ENCODE measurements at regions not wholly inside any gene's neighbourhood (a gene's known extent, or its start where the extent isn't known, plus 50 kb on each side); places are given as distances from the start of the nearest gene placed in this dataset.

DNA sequence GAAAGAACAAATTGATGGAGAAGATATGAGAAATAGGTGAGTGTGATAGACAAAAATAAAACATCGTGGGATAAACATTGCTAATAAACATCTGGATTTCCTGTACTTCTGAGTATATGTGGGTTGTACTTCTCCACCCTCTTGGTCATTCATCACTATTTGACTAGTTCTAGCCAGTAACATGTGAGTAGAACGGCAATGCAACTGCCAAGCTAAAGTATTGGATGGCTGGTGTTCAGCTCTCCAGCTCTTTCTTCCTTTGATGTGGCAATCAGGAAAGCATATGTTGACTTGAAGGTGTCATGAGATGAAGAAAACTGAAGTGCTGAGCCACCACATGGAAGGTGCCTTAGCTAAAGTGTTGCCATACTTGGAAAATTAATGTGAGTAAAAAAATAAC lies 144.9 kb downstream of the SCG2 start:
- no peaks in the 10 kb centered on the region for H3K27me3 ChIP-seq (ENCODE audit: control insufficient read depth, insufficient read depth, low read length)
- POLR2A ChIA-PET, result no interaction called here
- no peak overlapping the region for H3K4me3 ChIP-seq (ENCODE audit: low read depth, low read length)
- H3K27ac ChIP-seq (ENCODE audit: low read depth, low read length), result no peak overlapping the region
- no peak for DNase-seq (ENCODE audit: low read depth, low spot score)
- CTCF ChIA-PET, result interaction anchor here (1.0 to 2.6 kb wide), 3 partner anchors 9 to 147 kb away, joined by 3 to 8 read pairs (median 4); partner anchors contain the start of gene SCG2
- H3K9me3 ChIP-seq (ENCODE audit: control insufficient read depth, insufficient read depth, low read length), result no peaks in the 10 kb centered on the region
- TF ChIP-seq, protein P1, sequence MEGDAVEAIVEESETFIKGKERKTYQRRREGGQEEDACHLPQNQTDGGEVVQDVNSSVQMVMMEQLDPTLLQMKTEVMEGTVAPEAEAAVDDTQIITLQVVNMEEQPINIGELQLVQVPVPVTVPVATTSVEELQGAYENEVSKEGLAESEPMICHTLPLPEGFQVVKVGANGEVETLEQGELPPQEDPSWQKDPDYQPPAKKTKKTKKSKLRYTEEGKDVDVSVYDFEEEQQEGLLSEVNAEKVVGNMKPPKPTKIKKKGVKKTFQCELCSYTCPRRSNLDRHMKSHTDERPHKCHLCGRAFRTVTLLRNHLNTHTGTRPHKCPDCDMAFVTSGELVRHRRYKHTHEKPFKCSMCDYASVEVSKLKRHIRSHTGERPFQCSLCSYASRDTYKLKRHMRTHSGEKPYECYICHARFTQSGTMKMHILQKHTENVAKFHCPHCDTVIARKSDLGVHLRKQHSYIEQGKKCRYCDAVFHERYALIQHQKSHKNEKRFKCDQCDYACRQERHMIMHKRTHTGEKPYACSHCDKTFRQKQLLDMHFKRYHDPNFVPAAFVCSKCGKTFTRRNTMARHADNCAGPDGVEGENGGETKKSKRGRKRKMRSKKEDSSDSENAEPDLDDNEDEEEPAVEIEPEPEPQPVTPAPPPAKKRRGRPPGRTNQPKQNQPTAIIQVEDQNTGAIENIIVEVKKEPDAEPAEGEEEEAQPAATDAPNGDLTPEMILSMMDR (IDR thresholded peaks at IDR 0.05; ENCODE audit: low read depth, low read length), result no peak

DNA sequence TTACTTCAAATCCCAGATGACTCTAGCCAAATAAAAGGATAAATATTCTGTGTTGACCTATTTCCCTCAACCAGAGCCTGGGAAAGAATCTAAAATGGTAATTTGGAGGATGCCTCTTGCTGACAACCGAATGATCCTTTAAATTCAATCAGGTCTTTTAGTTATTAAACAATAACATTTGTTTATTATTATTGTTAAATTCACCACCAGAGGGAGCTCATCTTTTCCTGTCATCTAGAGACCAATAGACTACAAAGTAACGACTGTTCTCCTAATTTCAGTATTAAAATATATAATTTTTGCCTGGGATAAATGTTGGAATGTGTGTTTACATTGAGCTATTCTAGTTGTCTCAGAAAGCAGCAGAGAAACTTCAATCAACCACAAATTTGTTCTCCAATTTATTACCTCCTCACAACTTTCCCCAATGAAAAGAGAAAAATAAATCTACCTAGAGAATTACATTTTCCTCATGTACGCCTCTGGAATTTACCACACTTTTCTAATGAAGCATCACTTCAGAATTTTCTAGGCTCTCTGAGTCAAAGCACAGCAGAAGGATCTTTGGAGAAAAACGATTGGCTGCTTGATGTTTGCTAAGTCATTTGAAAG lies 142.7 kb downstream of the SCG2 start:
- no peak overlapping the region for H3K4me3 ChIP-seq (ENCODE audit: low read depth, low read length)
- H3K9me3 ChIP-seq (ENCODE audit: control insufficient read depth, insufficient read depth, low read length), result peaks cover 6% of the 10 kb centered on the region; the same call in 1 of the 2 replicates
- no peak for DNase-seq (ENCODE audit: low read depth, low spot score)
- H3K27me3 ChIP-seq (ENCODE audit: control insufficient read depth, insufficient read depth, low read length), result no peaks in the 10 kb centered on the region
- ChIA-PET CTCF (interaction anchor here (0.6 to 3.4 kb wide), 40 partner anchors 8 to 957 kb away, joined by 3 to 39 read pairs (median 3); partner anchors contain the start of gene SCG2), POLR2A (interaction anchor here (0.6 kb wide), 1 partner anchor 221 kb away, joined by 4 read pairs; no protein-coding TSS in a partner anchor)
- TF ChIP-seq, protein P1 (IDR thresholded peaks at IDR 0.05; ENCODE audit: low read depth, low read length), result peak; percentile 44
- H3K27ac ChIP-seq (ENCODE audit: low read depth, low read length), result no peak overlapping the region

DNA sequence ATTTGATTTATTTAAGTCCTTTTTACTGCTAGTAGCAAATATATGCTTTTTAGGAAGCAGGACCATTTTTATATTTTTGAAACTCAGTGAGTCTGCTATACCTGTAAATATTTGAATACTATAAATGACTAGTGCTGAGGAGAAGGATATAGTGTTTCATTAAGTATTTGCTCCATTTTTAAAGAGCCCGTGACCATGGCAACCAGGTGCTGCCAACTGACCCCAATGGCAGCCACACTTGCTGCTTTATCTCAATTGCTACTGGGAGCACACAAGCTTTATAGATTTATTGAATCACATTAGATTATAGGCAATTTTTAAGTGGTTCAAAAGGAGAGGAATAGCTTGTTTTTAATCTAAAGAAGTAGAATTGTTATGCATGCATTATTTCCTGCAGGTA lies 142.0 kb downstream of the SCG2 start:
- Histone ChIP-seq H3K9me3 (ENCODE audit: control insufficient read depth, insufficient read depth, low read length) (peaks cover 6% of the 10 kb centered on the region; the same call in 1 of the 2 replicates), H3K4me3 (ENCODE audit: low read depth, low read length) (no peak overlapping the region), H3K27ac (ENCODE audit: low read depth, low read length) (no peak overlapping the region), H3K27me3 (ENCODE audit: control insufficient read depth, insufficient read depth, low read length) (no peaks in the 10 kb centered on the region)
- DNase-seq (ENCODE audit: low read depth, low spot score), result no peak
- CTCF ChIA-PET, result interaction anchor here (0.6 to 3.4 kb wide), 8 partner anchors 15 to 495 kb away, joined by 3 to 39 read pairs (median 4); no protein-coding TSS in a partner anchor
- POLR2A ChIA-PET, result no interaction called here
- TF ChIP-seq, protein P1 (IDR thresholded peaks at IDR 0.05; ENCODE audit: low read depth, low read length), result no peak

DNA sequence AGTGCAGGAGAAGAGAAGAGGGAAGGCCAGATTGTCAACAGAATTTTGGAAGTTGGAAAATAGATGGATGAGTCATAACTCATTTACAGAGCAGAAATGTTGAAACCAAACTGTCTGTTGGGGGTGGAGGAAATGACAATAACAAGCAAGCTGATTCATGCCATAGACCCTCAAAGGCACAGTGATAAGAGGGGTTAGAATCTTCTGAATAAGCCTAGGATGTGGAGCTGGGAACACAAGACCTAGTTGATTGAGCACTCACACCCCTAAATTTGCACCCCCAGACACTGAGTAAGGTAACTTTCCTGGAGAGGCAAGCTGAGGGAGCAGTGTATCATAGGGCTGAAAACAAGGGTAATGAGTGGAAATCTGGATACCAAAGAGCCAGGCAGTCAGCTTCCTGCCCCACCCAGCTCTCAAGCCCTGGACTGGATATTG lies 141.4 kb downstream of the SCG2 start:
- H3K27me3 ChIP-seq (ENCODE audit: control insufficient read depth, insufficient read depth, low read length), result no peaks in the 10 kb centered on the region
- ChIA-PET CTCF (interaction anchor here (0.6 to 3.4 kb wide), 7 partner anchors 12 to 489 kb away, joined by 3 to 39 read pairs (median 4); no protein-coding TSS in a partner anchor), POLR2A (no interaction called here)
- DNase-seq (ENCODE audit: low read depth, low spot score), result no peak
- H3K9me3 ChIP-seq (ENCODE audit: control insufficient read depth, insufficient read depth, low read length), result peaks cover 6% of the 10 kb centered on the region; the same call in 1 of the 2 replicates
- peak overlapping the region; percentile 31 for H3K27ac ChIP-seq (ENCODE audit: low read depth, low read length)
- no peak overlapping the region for H3K4me3 ChIP-seq (ENCODE audit: low read depth, low read length)
- TF ChIP-seq, protein P1 (IDR thresholded peaks at IDR 0.05; ENCODE audit: low read depth, low read length), result no peak

DNA sequence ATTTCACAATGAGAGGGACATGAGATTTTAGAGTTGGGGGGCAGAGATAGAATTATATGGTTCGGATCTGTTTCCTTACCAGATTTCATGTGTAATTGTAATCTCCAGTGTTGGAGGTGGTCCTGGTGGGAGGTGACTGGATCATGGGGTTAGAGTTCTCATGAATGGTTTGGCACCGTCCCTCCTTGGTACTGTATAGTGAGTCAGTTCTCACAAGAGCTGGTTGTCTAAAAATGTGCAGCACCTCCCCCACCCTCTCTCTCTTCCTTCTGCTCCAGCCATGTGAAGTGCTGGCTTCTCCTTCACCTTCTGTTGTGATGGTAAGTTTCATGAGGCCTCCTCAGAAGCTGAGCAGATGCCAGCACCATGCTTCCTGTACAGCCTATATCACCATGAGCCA lies 138.1 kb downstream of the SCG2 start:
- DNase-seq (ENCODE audit: low read depth, low spot score), result no peak
- Histone ChIP-seq H3K27me3 (ENCODE audit: control insufficient read depth, insufficient read depth, low read length) (no peaks in the 10 kb centered on the region), H3K9me3 (ENCODE audit: control insufficient read depth, insufficient read depth, low read length) (peaks cover 6% of the 10 kb centered on the region; the same call in 1 of the 2 replicates), H3K27ac (ENCODE audit: low read depth, low read length) (no peak overlapping the region), H3K4me3 (ENCODE audit: low read depth, low read length) (no peak overlapping the region)
- TF ChIP-seq, protein P1 (IDR thresholded peaks at IDR 0.05; ENCODE audit: low read depth, low read length), result no peak
- ChIA-PET POLR2A (no interaction called here), CTCF (interaction anchor here (1.4 kb wide), 1 partner anchor 334 kb away, joined by 4 read pairs; no protein-coding TSS in a partner anchor)

Data from AG04450 (cell line).